ENCODE measurements at regions not wholly inside any gene's neighbourhood (a gene's known extent, or its start where the extent isn't known, plus 50 kb on each side); places are given as distances from the start of the nearest gene placed in this dataset.

DNA sequence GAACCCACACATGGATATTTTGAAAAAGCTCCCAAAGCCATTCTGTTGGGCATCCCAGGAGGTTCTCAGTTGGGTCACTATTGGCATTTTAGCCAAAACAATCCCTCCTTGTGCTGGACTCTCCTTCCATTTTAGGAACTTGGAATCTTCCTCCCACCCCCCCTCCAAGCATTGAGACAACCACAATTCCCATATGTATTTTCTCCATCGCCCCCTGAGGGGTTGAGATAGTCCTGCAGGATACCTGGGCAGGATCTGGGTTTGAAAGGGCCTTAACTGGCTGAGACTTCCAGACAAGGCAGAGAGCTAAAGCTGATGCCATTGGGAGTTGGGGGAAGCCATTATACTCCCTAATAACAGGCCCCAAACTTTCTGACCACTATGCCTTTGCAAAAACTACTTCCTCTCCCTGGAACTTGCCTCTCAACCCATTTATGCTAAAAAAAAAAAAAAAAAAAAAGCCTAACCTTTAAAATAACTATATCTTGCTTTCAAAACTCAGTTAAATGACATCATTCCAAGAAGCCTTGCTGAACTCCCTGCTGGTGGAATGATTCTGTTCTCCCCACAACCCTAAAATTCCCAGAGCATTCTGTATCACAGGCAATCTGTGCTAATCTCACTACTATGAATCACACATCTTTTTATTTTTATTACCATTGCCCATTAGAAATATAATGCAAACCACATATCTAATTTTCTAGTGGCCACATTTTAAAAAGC lies 77.5 kb upstream of the PDE1C start:
- Histone ChIP-seq H3K27me3 (ENCODE audit: insufficient read depth, low read length, poor library complexity) (no peaks in the 10 kb centered on the region), H4K20me1 (ENCODE audit: insufficient read depth, low read length) (no peaks in the 10 kb centered on the region), H3K27ac (ENCODE audit: low read length) (no peak overlapping the region), H3K4me3 (ENCODE audit: low read depth in 1 of 2, low read length in 2 of 2) (no peak overlapping the region), H3K79me2 (ENCODE audit: insufficient read depth, low read length) (no peaks in the 10 kb centered on the region), H3K4me2 (ENCODE audit: insufficient read depth, low read length) (no peak overlapping the region), H3K9me3 (ENCODE audit: insufficient read depth, low read length, severe bottlenecking) (no peaks in the 10 kb centered on the region), H3K4me1 (ENCODE audit: insufficient read depth, low read length) (no peaks in the 10 kb centered on the region), H3K9ac (ENCODE audit: low read depth, low read length) (no peak overlapping the region), H2AFZ (ENCODE audit: low read depth, low read length) (no peak overlapping the region), H3K36me3 (ENCODE audit: insufficient read depth, low read length) (no peaks in the 10 kb centered on the region)
- ATAC-seq (ENCODE audit: insufficient read depth, low read depth) (no peak), DNase-seq (no peak)
- TF ChIP-seq EZH2 (IDR thresholded peaks at IDR 0.05; ENCODE audit: borderline replicate concordance, low read depth, low read length, severe bottlenecking) (no peak), CTCF (IDR thresholded peaks at IDR 0.05; ENCODE audit: borderline replicate concordance, extremely low read depth, low read length, poor library complexity, severe bottlenecking) (no peak)

DNA sequence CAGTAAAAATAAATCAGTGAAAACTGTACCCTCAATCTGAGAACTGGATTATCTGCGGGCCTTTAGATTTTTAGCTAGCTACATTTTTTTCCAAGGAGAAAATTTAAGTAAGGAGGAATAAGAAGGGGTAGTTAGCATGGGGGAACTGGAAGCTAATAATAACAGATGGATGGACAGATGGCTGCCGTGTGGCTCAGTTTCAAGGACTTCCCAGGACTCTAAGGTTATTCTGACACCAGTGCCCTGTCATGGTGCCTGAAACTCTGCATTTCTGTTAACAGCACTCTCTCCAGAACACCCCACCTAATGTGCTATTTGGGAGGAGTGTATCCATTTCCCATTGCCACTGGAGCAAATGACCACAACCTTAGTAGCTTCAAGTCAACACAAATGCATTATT lies 75.7 kb upstream of the PDE1C start:
- H3K4me1 ChIP-seq (ENCODE audit: insufficient read depth, low read length) = no peaks in the 10 kb centered on the region
- no peak overlapping the region for H3K4me3 ChIP-seq (ENCODE audit: low read depth in 1 of 2, low read length in 2 of 2)
- TF ChIP-seq CTCF (IDR thresholded peaks at IDR 0.05; ENCODE audit: borderline replicate concordance, extremely low read depth, low read length, poor library complexity, severe bottlenecking) = no peak
- no peak for TF ChIP-seq EZH2 (IDR thresholded peaks at IDR 0.05; ENCODE audit: borderline replicate concordance, low read depth, low read length, severe bottlenecking)
- H3K79me2 ChIP-seq (ENCODE audit: insufficient read depth, low read length) = no peaks in the 10 kb centered on the region
- no peak overlapping the region for H3K27ac ChIP-seq (ENCODE audit: low read length)
- no peak overlapping the region for H3K4me2 ChIP-seq (ENCODE audit: insufficient read depth, low read length)
- no peaks in the 10 kb centered on the region for H3K9me3 ChIP-seq (ENCODE audit: insufficient read depth, low read length, severe bottlenecking)
- no peak overlapping the region for H2AFZ ChIP-seq (ENCODE audit: low read depth, low read length)
- no peaks in the 10 kb centered on the region for H3K27me3 ChIP-seq (ENCODE audit: insufficient read depth, low read length, poor library complexity)
- no peaks in the 10 kb centered on the region for H3K36me3 ChIP-seq (ENCODE audit: insufficient read depth, low read length)
- H3K9ac ChIP-seq (ENCODE audit: low read depth, low read length) = no peak overlapping the region
- no peak for ATAC-seq (ENCODE audit: insufficient read depth, low read depth)
- no peak for DNase-seq
- H4K20me1 ChIP-seq (ENCODE audit: insufficient read depth, low read length) = no peaks in the 10 kb centered on the region

- Histone ChIP-seq H3K9ac (ENCODE audit: low read depth, low read length) (no peak overlapping the region), H3K9me3 (ENCODE audit: insufficient read depth, low read length, severe bottlenecking) (no peaks in the 10 kb centered on the region), H3K36me3 (ENCODE audit: insufficient read depth, low read length) (no peaks in the 10 kb centered on the region), H3K27ac (ENCODE audit: low read length) (no peak overlapping the region), H3K79me2 (ENCODE audit: insufficient read depth, low read length) (no peaks in the 10 kb centered on the region), H3K4me1 (ENCODE audit: insufficient read depth, low read length) (no peaks in the 10 kb centered on the region), H4K20me1 (ENCODE audit: insufficient read depth, low read length) (no peaks in the 10 kb centered on the region), H3K27me3 (ENCODE audit: insufficient read depth, low read length, poor library complexity) (no peaks in the 10 kb centered on the region), H3K4me3 (ENCODE audit: low read depth in 1 of 2, low read length in 2 of 2) (no peak overlapping the region), H3K4me2 (ENCODE audit: insufficient read depth, low read length) (no peak overlapping the region), H2AFZ (ENCODE audit: low read depth, low read length) (no peak overlapping the region)
- no peak for ATAC-seq (ENCODE audit: insufficient read depth, low read depth)
- no peak for TF ChIP-seq CTCF (IDR thresholded peaks at IDR 0.05; ENCODE audit: borderline replicate concordance, extremely low read depth, low read length, poor library complexity, severe bottlenecking)
- TF ChIP-seq EZH2 (IDR thresholded peaks at IDR 0.05; ENCODE audit: borderline replicate concordance, low read depth, low read length, severe bottlenecking) = no peak
- no peak for DNase-seq
Observed at GRCh38 chr7:32144676-32145075, 74.5 kb upstream of the PDE1C start.

All from DND-41 (cell line).